Lung (tissue), 11 donors: ENCODE measurements at regions not wholly inside any gene's neighbourhood (a gene's known extent, or its start where the extent isn't known, plus 50 kb on each side); places are given as distances from the start of the nearest gene placed in this dataset.

Experiments used
- ATAC-seq: fragments of 200-7000 bp; cut with Tn5 transposase; one replicate; pipeline ENCODE4 v1.9.1; 2020; ENCODE audit warnings: moderate number of reproducible peaks; ENCODE audit not compliant: insufficient read depth, low FRiP score
- DNase-seq, 3 donors: peaks; one replicate each; pipeline ENCODE4 v3.0.0-alpha.2; 2013 to 2017
- H3K27ac ChIP-seq, 2 donors: one replicate each; pipeline ENCODE4 v1.5.1; 2013; ENCODE audit warnings: mild to moderate bottlenecking in 2 of 2, moderate library complexity in 2 of 2, control low read depth in 1 of 2, inconsistent platforms in 1 of 2, low read depth in 1 of 2, low read length in 1 of 2
- H3K27me3 ChIP-seq, 3 donors: one replicate each; pipeline ENCODE4 v1.5.1; 2013; ENCODE audit warnings: low read length in 2 of 3; ENCODE audit not compliant: control insufficient read depth in 3 of 3, insufficient read depth in 3 of 3
- H3K36me3 ChIP-seq, 4 donors: one replicate each; pipeline ENCODE4 v1.5.1; 2013; ENCODE audit warnings: low read length in 4 of 4, mild to moderate bottlenecking in 1 of 4, moderate library complexity in 1 of 4; ENCODE audit not compliant: control insufficient read depth in 4 of 4, insufficient read depth in 4 of 4
- H3K4me1 ChIP-seq, 5 donors: one replicate each; pipeline ENCODE4 v1.5.1; 2013; ENCODE audit warnings: low read length in 5 of 5, mild to moderate bottlenecking in 2 of 5, moderate library complexity in 1 of 5; ENCODE audit not compliant: control insufficient read depth in 5 of 5, insufficient read depth in 5 of 5
- H3K4me3 ChIP-seq: one replicate; pipeline ENCODE4 v1.5.1; 2013; ENCODE audit warnings: mild to moderate bottlenecking, control low read depth, moderate library complexity
- H3K9ac ChIP-seq, 2 donors: one replicate each; pipeline ENCODE4 v1.5.1; 2013; ENCODE audit warnings: low read length in 2 of 2, control low read depth in 1 of 2; ENCODE audit not compliant: insufficient read depth in 1 of 2
- H3K9me3 ChIP-seq, 4 donors: one replicate each; pipeline ENCODE4 v1.5.1; 2013; ENCODE audit warnings: low read length in 3 of 4, mild to moderate bottlenecking in 1 of 4, moderate library complexity in 1 of 4; ENCODE audit not compliant: control insufficient read depth in 4 of 4, insufficient read depth in 3 of 4
- WGBS, 2 donors: extraction: QIAGEN DNeasy Blood & Tissue Kit; methylation state at CpG; one replicate each; pipeline ENCODE4 v1.1.7; 2013; 5-methylcytosine and 5-hydroxymethylcytosine counted together
- TF ChIP-seq, protein P1 (sequence below): IDR thresholded peaks from 2 replicates; pipeline ENCODE4 v1.5.1; 2012; ENCODE audit warnings: mild to moderate bottlenecking; ENCODE audit errors: control extremely low read depth, extremely low read depth
- donor health status: control.
- donor health status: control.
- donor health status: Bipolar disorder and iron deficiency.
- donor health status: healthy.
- donor health status: DM: yes; HTN: yes; CAD: no.

GRCh38 chr13:90792335-90792734, 555.2 kb upstream of the MIR17HG start:
- no peak for ATAC-seq
- TF ChIP-seq, protein P1, sequence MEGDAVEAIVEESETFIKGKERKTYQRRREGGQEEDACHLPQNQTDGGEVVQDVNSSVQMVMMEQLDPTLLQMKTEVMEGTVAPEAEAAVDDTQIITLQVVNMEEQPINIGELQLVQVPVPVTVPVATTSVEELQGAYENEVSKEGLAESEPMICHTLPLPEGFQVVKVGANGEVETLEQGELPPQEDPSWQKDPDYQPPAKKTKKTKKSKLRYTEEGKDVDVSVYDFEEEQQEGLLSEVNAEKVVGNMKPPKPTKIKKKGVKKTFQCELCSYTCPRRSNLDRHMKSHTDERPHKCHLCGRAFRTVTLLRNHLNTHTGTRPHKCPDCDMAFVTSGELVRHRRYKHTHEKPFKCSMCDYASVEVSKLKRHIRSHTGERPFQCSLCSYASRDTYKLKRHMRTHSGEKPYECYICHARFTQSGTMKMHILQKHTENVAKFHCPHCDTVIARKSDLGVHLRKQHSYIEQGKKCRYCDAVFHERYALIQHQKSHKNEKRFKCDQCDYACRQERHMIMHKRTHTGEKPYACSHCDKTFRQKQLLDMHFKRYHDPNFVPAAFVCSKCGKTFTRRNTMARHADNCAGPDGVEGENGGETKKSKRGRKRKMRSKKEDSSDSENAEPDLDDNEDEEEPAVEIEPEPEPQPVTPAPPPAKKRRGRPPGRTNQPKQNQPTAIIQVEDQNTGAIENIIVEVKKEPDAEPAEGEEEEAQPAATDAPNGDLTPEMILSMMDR, result no peak
- WGBS, 2 donors, result 81 to 84% methylated on average over 1 of the region's 1 CpG

GRCh38 chr13:90793261-90793820, 554.1 kb upstream of the MIR17HG start:
- 86 to 92% methylated on average over 3 of the region's 3 CpGs for WGBS, 2 donors
- TF ChIP-seq, protein P1, result no peak
- peak in 2 of 3 donors; percentile 44 to 68 for DNase-seq
- Histone ChIP-seq H3K9ac (no peak overlapping the region), H3K36me3 (no peaks in the 10 kb centered on the region), H3K27me3 (no peaks in the 10 kb centered on the region), H3K9me3 (no peaks in the 10 kb centered on the region), H3K27ac (no peak overlapping the region), H3K4me1 (peaks cover 0 to 6% (median 0%) of the 10 kb centered on the region in 5 donors), H3K4me3 (no peak overlapping the region)
- ATAC-seq, result no peak

More at GRCh38 chr13:90792335-90792734, 555.2 kb upstream of the MIR17HG start:
- H3K36me3 ChIP-seq, result no peaks in the 10 kb centered on the region
- no peaks in the 10 kb centered on the region for H3K9me3 ChIP-seq
- no peak overlapping the region for H3K4me3 ChIP-seq
- no peaks in the 10 kb centered on the region for H3K27me3 ChIP-seq
- no peak overlapping the region for H3K9ac ChIP-seq
- no peak for DNase-seq
- no peak overlapping the region for H3K27ac ChIP-seq
- peaks cover 0 to 1% (median 0%) of the 10 kb centered on the region in 5 donors for H3K4me1 ChIP-seq

- no peak for DNase-seq
- Histone ChIP-seq H3K27me3 (no peaks in the 10 kb centered on the region), H3K9ac (no peak overlapping the region), H3K4me1 (peaks cover 0 to 16% (median 0%) of the 10 kb centered on the region in 5 donors), H3K27ac (no peak overlapping the region), H3K4me3 (no peak overlapping the region), H3K9me3 (no peaks in the 10 kb centered on the region), H3K36me3 (no peaks in the 10 kb centered on the region)
- WGBS, 2 donors, result 78 to 91% methylated on average over 4 of the region's 4 CpGs
- ATAC-seq, result no peak
- TF ChIP-seq, protein P1, result no peak
These were observed 551.0 kb upstream of the MIR17HG start for GRCh38 chr13:90796474-90796873.

DNA sequence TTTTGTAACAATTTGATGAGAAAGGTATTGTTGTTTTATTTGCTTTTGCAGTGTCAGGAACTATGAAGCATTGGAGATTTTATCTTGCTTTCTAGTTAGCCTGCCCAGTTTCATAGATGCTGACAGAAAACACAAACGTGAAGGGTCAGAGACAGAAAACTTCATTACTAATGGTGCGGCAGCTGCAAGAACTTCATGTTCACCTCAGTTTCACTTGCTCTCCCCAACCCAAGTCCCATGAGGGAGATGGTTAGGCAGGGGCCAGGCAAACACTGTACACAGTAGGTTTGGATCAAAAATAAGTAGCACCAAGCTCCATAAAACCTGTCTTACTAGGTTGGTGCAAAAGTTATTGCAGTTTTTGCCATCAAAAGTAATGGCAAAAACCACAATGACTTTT, 550.2 kb upstream of the MIR17HG start:
- WGBS, 2 donors, result 81 to 92% methylated on average over 2 of the region's 2 CpGs
- Histone ChIP-seq H3K27me3 (no peaks in the 10 kb centered on the region), H3K9me3 (no peaks in the 10 kb centered on the region), H3K4me1 (peaks cover 0 to 16% (median 0%) of the 10 kb centered on the region in 5 donors), H3K9ac (no peak overlapping the region), H3K27ac (no peak overlapping the region), H3K36me3 (no peaks in the 10 kb centered on the region), H3K4me3 (no peak overlapping the region)
- no peak for DNase-seq
- TF ChIP-seq, protein P1, result no peak
- ATAC-seq, result no peak
